IMR-90 (cell line): ENCODE measurements at regions not wholly inside any gene's neighbourhood (a gene's known extent, or its start where the extent isn't known, plus 50 kb on each side); places are given as distances from the start of the nearest gene placed in this dataset.

Experiments used
- CTCF ChIP-seq: conservative IDR thresholded peaks from 2 replicates; pipeline ENCODE4 v1.5.1; 2012; ENCODE audit warnings: mild to moderate bottlenecking, low read depth, low read length, improper control_type of control experiment
- MAFK ChIP-seq: IDR thresholded peaks from 2 replicates; pipeline ENCODE4 v1.6.1; 2012; ENCODE audit warnings: low read depth, low read length, improper control_type of control experiment
- POLR2A ChIP-seq: IDR thresholded peaks from 2 replicates; pipeline ENCODE4 v1.6.1; 2012; ENCODE audit warnings: mild to moderate bottlenecking, low read depth, low read length
- RAD21 ChIP-seq: IDR thresholded peaks from 2 replicates; pipeline ENCODE4 v1.6.1; 2012; ENCODE audit warnings: low read length, improper control_type of control experiment
- RFX5 ChIP-seq: IDR thresholded peaks from 2 replicates; pipeline ENCODE4 v1.8.0; 2012; ENCODE audit warnings: low read depth, mild to moderate bottlenecking, low read length, moderate library complexity
- USF2 ChIP-seq: fragments of 150-350 bp; IDR thresholded peaks from 2 replicates; pipeline ENCODE4 v1.6.1; 2017; ENCODE audit warnings: mild to moderate bottlenecking, antibody characterized with exemption, low read length, low read depth

- no peak for TF ChIP-seq CTCF
- no peak for TF ChIP-seq POLR2A
- no peak for TF ChIP-seq RAD21
- TF ChIP-seq RFX5: no peak
- no peak for TF ChIP-seq USF2
- TF ChIP-seq MAFK: no peak
These were observed 291.8 kb upstream of the CITED2 start for GRCh38 chr6:139666284-139666683.
